GM23338 (cell line): ENCODE measurements at regions not wholly inside any gene's neighbourhood (a gene's known extent, or its start where the extent isn't known, plus 50 kb on each side); places are given as distances from the start of the nearest gene placed in this dataset.

Source experiments
- ATAC-seq: fragments of 200-7000 bp; cut with Tn5 transposase; 3 replicates; pipeline ENCODE4 v1.9.1; 2020
- DNase-seq: peaks from one replicate; pipeline ENCODE4 v3.0.0-alpha.2; 2015; ENCODE audit warnings: low spot score
- H2AFZ ChIP-seq: fragments of 200-600 bp; sonication (generic); 2 replicates; pipeline ENCODE4 v1.8.0; 2016; ENCODE audit warnings: antibody characterized with exemption, mild to moderate bottlenecking, moderate library complexity
- H3F3A ChIP-seq: fragments of 200-600 bp; sonication (generic); replicated peaks from 2 replicates; pipeline ENCODE4 v1.8.0; 2017; ENCODE audit warnings: antibody characterized with exemption, mixed run types, low read depth
- H3K27ac ChIP-seq: fragments of 200-600 bp; sonication (generic); 2 replicates; pipeline ENCODE4 v1.6.1; 2016; ENCODE audit warnings: low read depth
- H3K27me3 ChIP-seq: fragments of 200-600 bp; sonication (generic); 2 replicates; pipeline ENCODE4 v1.8.0; 2016; ENCODE audit warnings: mild to moderate bottlenecking, mixed run types, moderate library complexity; ENCODE audit not compliant: insufficient read depth
- H3K36me3 ChIP-seq: fragments of 200-600 bp; sonication (generic); 2 replicates; pipeline ENCODE4 v1.8.0; 2016; ENCODE audit warnings: mild to moderate bottlenecking; ENCODE audit not compliant: insufficient read depth
- H3K4me1 ChIP-seq: fragments of 200-600 bp; sonication (generic); 2 replicates; pipeline ENCODE4 v1.8.0; 2016; ENCODE audit warnings: mild to moderate bottlenecking, moderate library complexity; ENCODE audit not compliant: insufficient read depth
- H3K4me2 ChIP-seq: fragments of 200-600 bp; sonication (generic); 2 replicates; pipeline ENCODE4 v1.7.1; 2017; ENCODE audit warnings: mixed run types
- H3K4me3 ChIP-seq: fragments of 200-600 bp; sonication (generic); 2 replicates; pipeline ENCODE4 v1.6.1; 2016; ENCODE audit warnings: mixed run types
- H3K79me2 ChIP-seq: fragments of 200-600 bp; sonication (generic); replicated peaks from 2 replicates; pipeline ENCODE4 v1.8.0; 2017; ENCODE audit warnings: mild to moderate bottlenecking; ENCODE audit not compliant: insufficient read depth
- H3K9me2 ChIP-seq: fragments of 200-600 bp; sonication (generic); 2 replicates; pipeline ENCODE4 v1.8.0; 2017; ENCODE audit not compliant: insufficient read depth
- H4K20me1 ChIP-seq: fragments of 200-600 bp; sonication (generic); replicated peaks from 2 replicates; pipeline ENCODE4 v1.8.0; 2017; ENCODE audit warnings: mild to moderate bottlenecking; ENCODE audit not compliant: insufficient read depth
- H3K27ac Mint-ChIP-seq: 2 replicates; pipeline ENCODE4 v1.8.0; 2020; ENCODE audit warnings: inconsistent platforms, mild to moderate bottlenecking, moderate library complexity, mixed read lengths
- H3K27me3 Mint-ChIP-seq: 3 replicates; pipeline ENCODE4 v1.8.0; 2022; ENCODE audit warnings: low read depth, mild to moderate bottlenecking, moderate library complexity, mixed read lengths, inconsistent platforms; ENCODE audit not compliant: insufficient read depth, poor library complexity
- H3K36me3 Mint-ChIP-seq: 3 replicates; pipeline ENCODE4 v1.8.0; 2021; ENCODE audit warnings: low read depth, mild to moderate bottlenecking, inconsistent platforms, moderate library complexity, mixed read lengths
- H3K4me1 Mint-ChIP-seq: 3 replicates; pipeline ENCODE4 v1.8.0; 2020; ENCODE audit warnings: mild to moderate bottlenecking, inconsistent platforms, mixed read lengths
- H3K4me3 Mint-ChIP-seq: 3 replicates; pipeline ENCODE4 v1.8.0; 2021; ENCODE audit warnings: moderate library complexity, mild to moderate bottlenecking, inconsistent platforms, mixed read lengths
- H3K9me3 Mint-ChIP-seq: 3 replicates; pipeline ENCODE4 v1.8.0; 2020; ENCODE audit warnings: moderate library complexity, mild to moderate bottlenecking, inconsistent platforms, mixed read lengths
- CREB1 ChIP-seq: fragments of 250-450 bp; sonication (Bioruptor Pico); IDR thresholded peaks from 2 replicates; pipeline ENCODE4 v1.5.0; 2020; ENCODE audit warnings: low read depth, mild to moderate bottlenecking, moderate library complexity
- CTCF ChIP-seq, 2 experiments: fragments of 200-600 bp in 1 of 2; sonication (generic) in 1 of 2; conservative IDR thresholded peaks; 2 replicates each; pipeline versions ENCODE4 v1.5.1 to v1.6.1; 2016 to 2017; ENCODE audit warnings: antibody characterized with exemption in 2 of 2, low read depth in 2 of 2, mild to moderate bottlenecking in 2 of 2, moderate library complexity in 1 of 2
- EZH2 ChIP-seq: fragments of 200-600 bp; sonication (generic); IDR thresholded peaks from one replicate; pipeline ENCODE4 v1.8.0; 2017; ENCODE audit warnings: antibody characterized with exemption, mild to moderate bottlenecking, low read depth; ENCODE audit not compliant: unreplicated experiment
- POLR2AphosphoS5 ChIP-seq: IDR thresholded peaks from 2 replicates; pipeline ENCODE4 v1.6.1; 2016; ENCODE audit warnings: antibody characterized with exemption, low read depth
- REST ChIP-seq: IDR thresholded peaks from one replicate; pipeline ENCODE4 v1.6.1; 2018; ENCODE audit warnings: antibody characterized with exemption; ENCODE audit not compliant: unreplicated experiment
- ZNF114 ChIP-seq: fragments of 250-450 bp; sonication (Bioruptor Pico); IDR thresholded peaks from 2 replicates; pipeline ENCODE4 v1.5.0; 2020; ENCODE audit warnings: mild to moderate bottlenecking, moderate library complexity
- ZNF331 ChIP-seq: fragments of 250-450 bp; sonication (Bioruptor Pico); IDR thresholded peaks from 2 replicates; pipeline ENCODE4 v1.5.0; 2020; ENCODE audit warnings: low read depth, mild to moderate bottlenecking, moderate library complexity

DNA sequence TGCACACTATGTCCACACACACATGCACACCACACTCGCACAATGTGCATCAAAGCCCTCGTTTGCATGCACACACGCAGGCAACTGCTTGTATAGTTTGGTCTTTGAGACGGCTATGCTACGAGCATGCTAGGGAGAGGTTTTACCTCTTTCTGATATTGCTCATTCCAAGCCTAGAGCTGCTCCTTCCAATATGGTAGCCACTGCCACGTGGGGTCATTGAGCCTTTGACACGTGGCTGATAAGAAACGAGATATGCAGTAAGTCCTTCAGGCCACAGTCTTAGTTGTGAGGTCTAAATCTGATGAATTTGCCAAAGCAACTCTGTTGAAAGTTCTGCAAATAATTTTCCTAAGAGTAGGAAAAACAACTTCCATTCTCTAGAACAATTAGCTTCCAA, 204.4 kb downstream of the KLF6 start (continued):
- TF ChIP-seq CTCF (conservative IDR thresholded peaks at IDR 0.05; ENCODE audit: low read depth in 2 of 2) (no peak), ZNF114 (no peak), POLR2AphosphoS5 (no peak), EZH2 (no peak), REST (no peak)

- ATAC-seq = no peak
- DNase-seq = no peak
- no peaks in the 10 kb centered on the region for H3K79me2 ChIP-seq
- Mint-ChIP-seq H3K27ac (no peak overlapping the region), H3K4me3 (no peak overlapping the region), H3K4me1 (peaks cover 21% of the 10 kb centered on the region), H3K9me3 (no peaks in the 10 kb centered on the region), H3K36me3 (no peaks in the 10 kb centered on the region), H3K27me3 (peaks cover 2% of the 10 kb centered on the region)
- no peak overlapping the region for H3K27ac ChIP-seq
- no peaks in the 10 kb centered on the region for H3K36me3 ChIP-seq
- H3K4me3 ChIP-seq = no peak overlapping the region
- no peaks in the 10 kb centered on the region for H3K9me2 ChIP-seq
- no peaks in the 10 kb centered on the region for H3K27me3 ChIP-seq
- H3K4me1 ChIP-seq = peaks cover 9% of the 10 kb centered on the region; the same call in 1 of the 2 replicates
- no peak overlapping the region for H2AFZ ChIP-seq
- no peak overlapping the region for H3K4me2 ChIP-seq
- H4K20me1 ChIP-seq = no peaks in the 10 kb centered on the region
- H3F3A ChIP-seq = no peaks in the 10 kb centered on the region
- no peak for TF ChIP-seq CTCF (conservative IDR thresholded peaks at IDR 0.05; ENCODE audit: low read depth in 2 of 2)
- no peak for TF ChIP-seq REST
- TF ChIP-seq CREB1 (CRISPR knock-in tag) = no peak
- TF ChIP-seq ZNF331 (CRISPR knock-in tag) = no peak
Observed at GRCh38 chr10:3579845-3580244, 205.2 kb downstream of the KLF6 start.
